GM18505 (cell line): ENCODE measurements at regions not wholly inside any gene's neighbourhood (a gene's known extent, or its start where the extent isn't known, plus 50 kb on each side); places are given as distances from the start of the nearest gene placed in this dataset.
"Not testable (repeated sequence)": the region's sequence is repeated elsewhere in the genome, so short reads cannot be mapped to it uniquely, and the experiment has no call there.

Source experiments
- ATAC-seq: cut with Tn5 transposase; IDR thresholded peaks from one replicate; pipeline ENCODE4 v1.9.1; 2021; ENCODE audit not compliant: unreplicated experiment
- POLR2A ChIP-seq: IDR thresholded peaks from 4 replicates; pipeline ENCODE4 v1.6.1; 2011; ENCODE audit warnings: borderline replicate concordance; ENCODE audit not compliant: insufficient read depth, insufficient read length; ENCODE audit errors: extremely low read depth

GRCh38 chr13:97766749-97767148 lies 186.7 kb upstream of the IPO5 start:
- no peak for TF ChIP-seq POLR2A
- ATAC-seq = no peak

GRCh38 chr13:97768134-97768533 lies 185.3 kb upstream of the IPO5 start:
- no peak for TF ChIP-seq POLR2A
- no peak for ATAC-seq

- ATAC-seq = not testable (repeated sequence)
Measured at GRCh38 chr13:97770231-97770630, 183.2 kb upstream of the IPO5 start.

- ATAC-seq = not testable (repeated sequence)
Measured at GRCh38 chr13:97772466-97772865, 181.0 kb upstream of the IPO5 start.

- not testable (repeated sequence) for ATAC-seq
Measured at GRCh38 chr13:97774391-97775100, 178.9 kb upstream of the IPO5 start.

- no peak for TF ChIP-seq POLR2A
- no peak for ATAC-seq
Measured at GRCh38 chr13:97780486-97780885, 173.0 kb upstream of the IPO5 start.

- ATAC-seq = no peak
- TF ChIP-seq POLR2A = no peak
Measured at GRCh38 chr13:97781891-97782305, 171.6 kb upstream of the IPO5 start.

GRCh38 chr13:97786510-97786909 lies 167.0 kb upstream of the IPO5 start:
- ATAC-seq = no peak
- TF ChIP-seq POLR2A = no peak

GRCh38 chr13:97797553-97797952 lies 155.9 kb upstream of the IPO5 start:
- ATAC-seq = no peak
- TF ChIP-seq POLR2A = no peak

GRCh38 chr13:97798171-97798821 lies 155.2 kb upstream of the IPO5 start:
- ATAC-seq = no peak
- no peak for TF ChIP-seq POLR2A

- no peak for TF ChIP-seq POLR2A
- ATAC-seq = no peak
Measured at GRCh38 chr13:97798836-97799235, 154.6 kb upstream of the IPO5 start.

GRCh38 chr13:97802213-97802612 lies 151.3 kb upstream of the IPO5 start:
- TF ChIP-seq POLR2A = no peak
- no peak for ATAC-seq

- TF ChIP-seq POLR2A = no peak
- ATAC-seq = no peak
Measured at GRCh38 chr13:97809576-97809975, 143.9 kb upstream of the IPO5 start.

GRCh38 chr13:97810152-97810551 lies 143.3 kb upstream of the IPO5 start:
- no peak for ATAC-seq
- no peak for TF ChIP-seq POLR2A

GRCh38 chr13:97822377-97822776 lies 131.1 kb upstream of the IPO5 start:
- no peak for ATAC-seq
- TF ChIP-seq POLR2A = no peak
